22Rv1 (cell line): ENCODE measurements at regions not wholly inside any gene's neighbourhood (a gene's known extent, or its start where the extent isn't known, plus 50 kb on each side); places are given as distances from the start of the nearest gene placed in this dataset.
"Not testable (repeated sequence)": the region's sequence is repeated elsewhere in the genome, so short reads cannot be mapped to it uniquely, and the experiment has no call there.

Experiments
- H3K27ac ChIP-seq: fragments of 450-650 bp; 2 replicates; pipeline ENCODE4 v1.5.1; 2017
- CTCF ChIP-seq: fragments of 450-650 bp; IDR thresholded peaks from 2 replicates; pipeline ENCODE4 v1.5.1; 2017; ENCODE audit warnings: mild to moderate bottlenecking
- ZFX ChIP-seq: fragments of 450-650 bp; IDR thresholded peaks from 2 replicates; pipeline ENCODE4 v1.6.1; 2017; ENCODE audit warnings: antibody characterized with exemption, borderline replicate concordance

DNA sequence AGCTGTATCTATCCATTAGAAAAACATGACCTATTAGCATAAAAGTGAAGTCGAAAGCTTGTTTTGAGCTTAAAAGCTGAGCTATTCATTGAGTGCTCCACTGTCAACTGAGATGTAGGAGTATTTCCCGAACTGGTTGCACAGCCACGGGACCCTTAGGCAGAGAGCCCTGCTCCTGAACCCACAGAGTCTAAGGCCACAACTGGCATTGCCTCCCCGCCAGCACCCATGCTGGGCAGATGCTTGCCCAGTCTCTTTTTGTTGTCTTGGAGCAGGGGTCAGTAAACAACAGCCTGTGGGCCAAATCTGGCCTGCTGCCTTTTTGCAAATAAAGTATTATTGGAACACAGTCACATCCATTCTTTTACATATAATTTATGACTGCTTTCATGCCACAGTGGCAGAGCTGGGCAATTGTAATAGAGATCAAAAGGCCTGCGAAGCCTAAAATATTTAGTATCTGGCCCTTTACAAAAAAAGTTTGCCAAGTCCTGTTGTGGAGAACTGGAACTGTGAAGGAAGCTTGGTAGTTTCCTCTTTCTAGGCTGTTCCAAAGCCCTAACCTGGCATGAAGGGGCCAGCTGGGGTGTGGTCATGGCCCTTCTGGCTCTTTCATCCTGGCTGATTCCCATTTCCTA, 58.4 kb upstream of the WAPL start:
- no peak overlapping the region for H3K27ac ChIP-seq
- TF ChIP-seq ZFX (no peak), CTCF (no peak)

GRCh38 chr10:86580521-86580891, 58.9 kb upstream of the WAPL start:
- no peak for TF ChIP-seq CTCF
- TF ChIP-seq ZFX, result no peak
- no peak overlapping the region for H3K27ac ChIP-seq

DNA sequence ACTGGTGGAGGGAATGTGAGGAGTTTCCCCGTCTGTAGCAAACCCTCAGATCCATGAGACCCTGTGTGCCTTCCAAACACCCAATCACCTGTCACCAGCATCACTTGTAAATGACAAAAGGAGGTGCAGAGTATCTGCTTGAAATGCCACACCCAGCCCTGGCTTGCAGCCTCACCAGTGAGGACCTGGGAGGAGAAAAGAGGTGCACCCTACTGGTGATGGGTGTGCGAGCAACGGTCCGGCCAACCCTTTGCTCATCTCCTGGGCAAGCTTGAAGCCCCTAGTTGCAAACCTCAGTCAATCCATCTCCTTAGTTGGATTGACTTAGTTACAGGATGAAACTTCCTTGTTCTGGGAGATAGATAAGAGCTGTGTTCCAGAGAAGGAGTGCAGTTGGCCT, 62.4 kb upstream of the WAPL start:
- TF ChIP-seq CTCF, result no peak
- no peak for TF ChIP-seq ZFX
- H3K27ac ChIP-seq, result no peak overlapping the region

- H3K27ac ChIP-seq, result no peak overlapping the region
- TF ChIP-seq CTCF, result peak; percentile 94
- TF ChIP-seq ZFX, result no peak
Observed at GRCh38 chr10:86585037-86585929, 63.7 kb upstream of the WAPL start.

DNA sequence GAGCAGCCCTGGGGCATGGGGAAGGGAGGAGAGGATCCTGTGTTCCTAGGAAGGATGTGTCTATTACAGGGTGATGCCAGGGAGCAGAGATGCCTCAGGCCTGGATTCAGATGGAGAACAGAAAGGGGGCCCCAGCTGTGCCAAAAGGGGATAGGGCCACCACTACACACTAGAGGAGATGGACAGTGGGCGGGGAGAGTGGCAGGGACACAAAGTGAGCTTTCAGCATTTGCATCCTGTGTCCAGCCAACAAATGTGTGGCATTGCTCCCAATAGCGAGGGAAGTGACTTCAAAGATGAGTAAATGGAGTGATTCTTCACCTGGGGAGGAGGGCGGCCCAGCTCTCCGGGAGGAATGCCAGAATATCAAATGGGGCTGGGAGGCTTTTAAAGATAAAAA, 64.9 kb upstream of the WAPL start:
- H3K27ac ChIP-seq, result no peak overlapping the region
- TF ChIP-seq CTCF (no peak), ZFX (no peak)

DNA sequence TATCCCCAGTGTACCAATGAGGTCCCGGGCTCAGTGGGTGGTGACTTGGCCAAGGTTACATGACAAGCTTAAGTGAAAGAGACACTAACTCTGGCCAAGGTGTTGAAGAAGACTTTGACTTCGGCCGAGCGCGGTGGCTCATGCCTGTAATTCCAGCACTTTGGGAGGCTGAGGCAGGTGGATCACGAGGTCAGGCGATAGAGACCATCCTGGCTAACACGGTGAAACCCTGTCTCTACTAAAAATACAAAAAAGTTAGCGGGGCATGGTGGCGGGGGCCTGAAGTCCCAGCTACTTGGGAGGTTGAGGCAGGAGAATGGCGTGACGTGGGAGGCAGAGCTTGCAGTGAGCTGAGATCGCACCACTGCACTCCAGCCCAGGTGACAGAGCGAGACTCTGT, 65.6 kb upstream of the OPN4 start:
- H3K27ac ChIP-seq, result not testable (repeated sequence)

DNA sequence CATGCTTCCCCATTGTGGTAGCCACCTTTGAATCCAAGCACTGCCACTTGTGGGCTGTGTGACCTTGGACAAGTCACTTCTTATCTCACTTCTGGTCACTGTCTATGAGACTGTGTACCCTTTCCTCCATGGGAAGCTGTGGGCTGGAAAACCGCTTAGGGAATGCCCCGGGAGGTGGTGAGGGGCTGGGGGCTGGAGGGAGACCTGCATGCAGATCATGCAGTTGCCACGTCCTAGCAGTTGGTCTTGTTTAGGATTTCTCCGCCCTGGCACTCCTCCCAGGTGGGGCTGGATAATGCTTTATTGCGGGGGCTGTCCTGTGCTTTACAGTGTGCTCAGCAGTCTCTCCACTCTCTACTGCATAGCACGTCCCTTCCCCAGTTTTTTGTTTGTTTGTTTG, 62.9 kb upstream of the OPN4 start:
- no peak overlapping the region for H3K27ac ChIP-seq
- TF ChIP-seq ZFX (no peak), CTCF (no peak)
